ENCODE measurements at regions not wholly inside any gene's neighbourhood (a gene's known extent, or its start where the extent isn't known, plus 50 kb on each side); places are given as distances from the start of the nearest gene placed in this dataset.

DNA sequence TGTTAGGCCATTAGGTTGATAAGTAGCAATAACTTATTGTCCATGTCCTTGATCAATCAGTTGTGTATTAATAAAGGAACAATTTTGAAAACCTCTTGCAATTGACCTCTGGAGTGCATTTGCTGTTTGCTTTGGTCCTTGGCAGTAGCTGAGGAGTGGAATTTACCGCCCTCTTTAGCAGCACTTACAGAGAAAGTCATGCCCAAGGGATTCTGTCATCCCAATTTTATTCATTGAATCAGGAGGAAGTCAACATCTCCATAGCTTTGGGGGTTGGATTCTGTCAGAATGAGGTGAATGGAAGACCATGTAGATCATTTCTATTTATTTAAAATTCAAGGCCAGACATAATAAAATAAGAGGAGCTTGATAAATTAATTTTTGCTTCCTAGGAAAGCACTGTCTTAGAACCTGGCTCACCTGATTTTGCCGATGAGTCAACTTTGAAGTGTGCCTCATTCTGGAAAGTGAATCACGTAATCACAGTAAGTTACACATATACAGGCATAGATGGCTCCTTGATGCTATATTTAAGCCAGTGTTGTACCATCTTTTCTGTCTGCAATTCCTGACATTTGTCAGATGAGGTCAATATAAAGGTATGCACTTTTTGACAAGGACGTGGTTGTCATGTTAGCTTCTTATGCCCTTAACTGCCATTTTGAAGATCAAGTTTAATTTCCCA is 128.7 kb upstream of the MLIP start:
- no peak overlapping the region for H3K4me3 ChIP-seq
- H3K36me3 ChIP-seq, result no peaks in the 10 kb centered on the region
- no peak overlapping the region for H3K27ac ChIP-seq
- no peaks in the 10 kb centered on the region for H3K9me3 ChIP-seq
- H3K27me3 ChIP-seq, result no peaks in the 10 kb centered on the region
- TF ChIP-seq POLR2A (IDR thresholded peaks at IDR 0.05), result no peak
- TF ChIP-seq EP300 (IDR thresholded peaks at IDR 0.05), result no peak
- no peak for TF ChIP-seq POLR2AphosphoS5 (IDR thresholded peaks at IDR 0.05)
- TF ChIP-seq, protein P1, sequence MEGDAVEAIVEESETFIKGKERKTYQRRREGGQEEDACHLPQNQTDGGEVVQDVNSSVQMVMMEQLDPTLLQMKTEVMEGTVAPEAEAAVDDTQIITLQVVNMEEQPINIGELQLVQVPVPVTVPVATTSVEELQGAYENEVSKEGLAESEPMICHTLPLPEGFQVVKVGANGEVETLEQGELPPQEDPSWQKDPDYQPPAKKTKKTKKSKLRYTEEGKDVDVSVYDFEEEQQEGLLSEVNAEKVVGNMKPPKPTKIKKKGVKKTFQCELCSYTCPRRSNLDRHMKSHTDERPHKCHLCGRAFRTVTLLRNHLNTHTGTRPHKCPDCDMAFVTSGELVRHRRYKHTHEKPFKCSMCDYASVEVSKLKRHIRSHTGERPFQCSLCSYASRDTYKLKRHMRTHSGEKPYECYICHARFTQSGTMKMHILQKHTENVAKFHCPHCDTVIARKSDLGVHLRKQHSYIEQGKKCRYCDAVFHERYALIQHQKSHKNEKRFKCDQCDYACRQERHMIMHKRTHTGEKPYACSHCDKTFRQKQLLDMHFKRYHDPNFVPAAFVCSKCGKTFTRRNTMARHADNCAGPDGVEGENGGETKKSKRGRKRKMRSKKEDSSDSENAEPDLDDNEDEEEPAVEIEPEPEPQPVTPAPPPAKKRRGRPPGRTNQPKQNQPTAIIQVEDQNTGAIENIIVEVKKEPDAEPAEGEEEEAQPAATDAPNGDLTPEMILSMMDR (IDR thresholded peaks at IDR 0.05), result no peak
- WGBS, 2 donors, result 90 to 94% methylated on average over 4 of the region's 4 CpGs
- H3K4me1 ChIP-seq, result peaks cover 0 to 13% (median 13%) of the 10 kb centered on the region in 4 donors
- intact Hi-C loops (cut with DNase I), result loop anchor here (10.0 kb wide), 1 partner anchor 1082 kb away; no protein-coding TSS in a partner anchor
- DNase-seq, result no peak

- intact Hi-C loops (cut with DNase I), result loop anchor here (10.0 kb wide), 1 partner anchor 1082 kb away; no protein-coding TSS in a partner anchor
- Histone ChIP-seq H3K9me3 (no peaks in the 10 kb centered on the region), H3K4me3 (no peak overlapping the region), H3K36me3 (no peaks in the 10 kb centered on the region), H3K4me1 (peaks cover 0 to 15% (median 13%) of the 10 kb centered on the region in 4 donors), H3K27me3 (no peaks in the 10 kb centered on the region), H3K27ac (no peak overlapping the region)
- TF ChIP-seq, protein P1 (IDR thresholded peaks at IDR 0.05), result no peak
- TF ChIP-seq POLR2A (IDR thresholded peaks at IDR 0.05) (no peak), POLR2AphosphoS5 (IDR thresholded peaks at IDR 0.05) (no peak), EP300 (IDR thresholded peaks at IDR 0.05) (no peak)
- 0% methylated on average over 1 of the region's 1 CpG for WGBS, 2 donors
- no peak for DNase-seq
Observed at GRCh38 chr6:53983301-53983700, 127.9 kb upstream of the MLIP start.

DNA sequence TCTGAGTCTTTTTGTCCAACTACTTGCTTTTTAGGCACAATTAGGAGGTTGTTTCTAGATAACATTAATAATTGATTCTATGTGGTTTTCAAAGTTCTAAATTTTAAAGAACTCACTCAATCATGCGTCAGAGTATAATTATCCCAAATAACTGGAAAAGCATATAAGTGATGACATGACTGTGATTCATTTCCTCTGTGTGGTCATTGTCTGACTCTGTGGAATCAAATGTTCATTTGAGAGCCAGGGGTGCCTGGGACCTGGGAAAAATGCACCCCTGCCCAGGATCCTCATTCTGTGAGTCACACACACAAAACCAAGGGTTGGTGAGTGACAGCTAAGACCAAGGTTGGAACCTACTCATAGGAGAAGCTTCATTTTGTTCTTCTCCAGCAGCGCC is 127.1 kb upstream of the MLIP start:
- intact Hi-C loops (cut with DNase I), result loop anchor here (10.0 kb wide), 1 partner anchor 1081 kb away; no protein-coding TSS in a partner anchor
- no peak for TF ChIP-seq POLR2A (IDR thresholded peaks at IDR 0.05)
- TF ChIP-seq POLR2AphosphoS5 (IDR thresholded peaks at IDR 0.05), result no peak
- TF ChIP-seq EP300 (IDR thresholded peaks at IDR 0.05), result no peak
- TF ChIP-seq, protein P1 (IDR thresholded peaks at IDR 0.05), result no peak
- no peak for DNase-seq
- no peaks in the 10 kb centered on the region for H3K9me3 ChIP-seq
- peaks cover 0 to 15% (median 13%) of the 10 kb centered on the region in 4 donors for H3K4me1 ChIP-seq
- no peaks in the 10 kb centered on the region for H3K36me3 ChIP-seq
- no peaks in the 10 kb centered on the region for H3K27me3 ChIP-seq
- H3K27ac ChIP-seq, result no peak overlapping the region
- WGBS, 2 donors, result 85 to 89% methylated on average over 2 of the region's 2 CpGs
- H3K4me3 ChIP-seq, result no peak overlapping the region

- 65 to 67% methylated on average over 3 of the region's 3 CpGs for WGBS, 2 donors
- no peaks in the 10 kb centered on the region for H3K9me3 ChIP-seq
- intact Hi-C loops (cut with DNase I), result loop anchor here (10.0 kb wide), 1 partner anchor 1080 kb away; no protein-coding TSS in a partner anchor
- TF ChIP-seq POLR2AphosphoS5 (IDR thresholded peaks at IDR 0.05) (no peak), EP300 (IDR thresholded peaks at IDR 0.05) (no peak), POLR2A (IDR thresholded peaks at IDR 0.05) (no peak)
- TF ChIP-seq, protein P1 (IDR thresholded peaks at IDR 0.05), result no peak
- peaks cover 0 to 15% (median 13%) of the 10 kb centered on the region in 4 donors for H3K4me1 ChIP-seq
- no peak overlapping the region for H3K4me3 ChIP-seq
- DNase-seq, result no peak
- H3K27ac ChIP-seq, result no peak overlapping the region
- H3K27me3 ChIP-seq, result no peaks in the 10 kb centered on the region
- H3K36me3 ChIP-seq, result no peaks in the 10 kb centered on the region
Observed at GRCh38 chr6:53984581-53984980, 126.7 kb upstream of the MLIP start.
